Smooth muscle cell (in vitro differentiated cells): ENCODE measurements at regions not wholly inside any gene's neighbourhood (a gene's known extent, or its start where the extent isn't known, plus 50 kb on each side); places are given as distances from the start of the nearest gene placed in this dataset.

Experiments
- DNase-seq: peaks from one replicate; lab custom pipeline; 2025; ENCODE audit not compliant: unreplicated experiment; lab: John Stamatoyannopoulos, UW
- H2AFZ ChIP-seq: fragments of 200-600 bp; sonication (generic); 2 replicates; pipeline ENCODE4 v1.6.0; 2016; ENCODE audit warnings: antibody characterized with exemption, low read depth, mild to moderate bottlenecking
- H3F3A ChIP-seq: fragments of 200-600 bp; sonication (generic); 2 replicates; pipeline ENCODE4 v1.6.0; 2017; ENCODE audit warnings: antibody characterized with exemption, low read depth
- H3K27ac ChIP-seq: fragments of 200-600 bp; sonication (generic); 2 replicates; pipeline ENCODE4 v1.5.1; 2016; ENCODE audit warnings: low read depth, mild to moderate bottlenecking
- H3K27me3 ChIP-seq: fragments of 200-600 bp; sonication (generic); 2 replicates; pipeline ENCODE4 v1.6.1; 2016; ENCODE audit warnings: low read depth, mild to moderate bottlenecking
- H3K36me3 ChIP-seq: fragments of 200-600 bp; sonication (generic); 2 replicates; pipeline ENCODE4 v1.5.1; 2016; ENCODE audit warnings: low read depth
- H3K4me1 ChIP-seq: fragments of 200-600 bp; sonication (generic); 2 replicates; pipeline ENCODE4 v1.5.1; 2016; ENCODE audit warnings: low read depth
- H3K4me2 ChIP-seq: fragments of 200-600 bp; sonication (generic); 2 replicates; pipeline ENCODE4 v1.6.0; 2016; ENCODE audit warnings: mild to moderate bottlenecking
- H3K4me3 ChIP-seq: fragments of 200-600 bp; sonication (generic); 2 replicates; pipeline ENCODE4 v1.5.1; 2016; ENCODE audit warnings: mild to moderate bottlenecking
- H3K79me2 ChIP-seq: fragments of 200-600 bp; sonication (generic); 2 replicates; pipeline ENCODE4 v1.6.0; 2016; ENCODE audit warnings: low read depth, mild to moderate bottlenecking
- H3K9ac ChIP-seq: fragments of 200-600 bp; sonication (generic); 2 replicates; pipeline ENCODE4 v1.6.0; 2016; ENCODE audit warnings: low read depth
- H3K9me3 ChIP-seq: fragments of 200-600 bp; sonication (generic); replicated peaks from 2 replicates; pipeline ENCODE4 v1.5.1; 2016; ENCODE audit warnings: low read depth
- H4K20me1 ChIP-seq: fragments of 200-600 bp; sonication (generic); 2 replicates; pipeline ENCODE4 v1.6.0; 2016; ENCODE audit warnings: low read depth
- CTCF ChIP-seq: fragments of 200-600 bp; sonication (generic); IDR thresholded peaks from 2 replicates; pipeline ENCODE4 v1.5.1; 2017; ENCODE audit warnings: borderline replicate concordance, mild to moderate bottlenecking, antibody characterized with exemption; ENCODE audit not compliant: insufficient read depth, poor library complexity, severe bottlenecking
- WGBS: methylation state at CpG from one replicate; pipeline ENCODE4 v1.1.7; 2016; ENCODE audit warnings: low lambda C conversion rate; 5-methylcytosine and 5-hydroxymethylcytosine counted together

- Histone ChIP-seq H4K20me1 (no peaks in the 10 kb centered on the region), H3K27me3 (no peaks in the 10 kb centered on the region), H3K36me3 (no peaks in the 10 kb centered on the region), H3K4me3 (no peak overlapping the region), H2AFZ (no peak overlapping the region), H3K27ac (no peak overlapping the region), H3F3A (no peaks in the 10 kb centered on the region), H3K9ac (no peak overlapping the region), H3K79me2 (no peaks in the 10 kb centered on the region), H3K4me1 (peaks cover 11% of the 10 kb centered on the region), H3K4me2 (no peak overlapping the region), H3K9me3 (no peaks in the 10 kb centered on the region)
- TF ChIP-seq CTCF, result no peak
- DNase-seq, result no peak
- whole genome bisulfite sequencing, result 46% methylated on average over 4 of the region's 4 CpGs
Observed at GRCh38 chr7:12866207-12866606, 178.8 kb downstream of the ARL4A start.

- H2AFZ ChIP-seq, result no peak overlapping the region
- DNase-seq, result no peak
- peaks cover 11% of the 10 kb centered on the region for H3K4me1 ChIP-seq
- H3K9me3 ChIP-seq, result no peaks in the 10 kb centered on the region
- TF ChIP-seq CTCF, result no peak
- no peaks in the 10 kb centered on the region for H4K20me1 ChIP-seq
- H3K36me3 ChIP-seq, result no peaks in the 10 kb centered on the region
- no peaks in the 10 kb centered on the region for H3K79me2 ChIP-seq
- H3K9ac ChIP-seq, result no peak overlapping the region
- H3K27ac ChIP-seq, result no peak overlapping the region
- H3F3A ChIP-seq, result no peaks in the 10 kb centered on the region
- H3K4me3 ChIP-seq, result no peak overlapping the region
- no peak overlapping the region for H3K4me2 ChIP-seq
- H3K27me3 ChIP-seq, result no peaks in the 10 kb centered on the region
- WGBS, result 85% methylated on average over 2 of the region's 2 CpGs
Observed at GRCh38 chr7:12868027-12868426, 180.6 kb downstream of the ARL4A start.

GRCh38 chr7:12870219-12870618, 182.8 kb downstream of the ARL4A start:
- Histone ChIP-seq H3K79me2 (no peaks in the 10 kb centered on the region), H3K27me3 (no peaks in the 10 kb centered on the region), H3K4me1 (peaks cover 11% of the 10 kb centered on the region), H3K4me3 (no peak overlapping the region), H3K36me3 (no peaks in the 10 kb centered on the region), H3K4me2 (no peak overlapping the region), H3K9me3 (no peaks in the 10 kb centered on the region), H3K27ac (no peak overlapping the region), H3K9ac (no peak overlapping the region), H2AFZ (no peak overlapping the region), H4K20me1 (no peaks in the 10 kb centered on the region), H3F3A (no peaks in the 10 kb centered on the region)
- WGBS, result 98% methylated on average over 1 of the region's 1 CpG
- no peak for DNase-seq
- no peak for TF ChIP-seq CTCF

GRCh38 chr7:12872487-12872886, 185.1 kb downstream of the ARL4A start:
- H3K9me3 ChIP-seq, result no peaks in the 10 kb centered on the region
- 93% methylated on average over 6 of the region's 6 CpGs for WGBS
- H3K9ac ChIP-seq, result no peak overlapping the region
- no peak overlapping the region for H3K4me2 ChIP-seq
- H3K36me3 ChIP-seq, result no peaks in the 10 kb centered on the region
- no peak overlapping the region for H3K4me3 ChIP-seq
- no peaks in the 10 kb centered on the region for H3F3A ChIP-seq
- H3K79me2 ChIP-seq, result no peaks in the 10 kb centered on the region
- no peak for DNase-seq
- no peaks in the 10 kb centered on the region for H3K4me1 ChIP-seq
- no peaks in the 10 kb centered on the region for H4K20me1 ChIP-seq
- H2AFZ ChIP-seq, result no peak overlapping the region
- no peak for TF ChIP-seq CTCF
- H3K27ac ChIP-seq, result no peak overlapping the region
- H3K27me3 ChIP-seq, result no peaks in the 10 kb centered on the region
